ENCODE measurements at regions not wholly inside any gene's neighbourhood (a gene's known extent, or its start where the extent isn't known, plus 50 kb on each side); places are given as distances from the start of the nearest gene placed in this dataset.

- TF ChIP-seq POLR2A (IDR thresholded peaks at IDR 0.05; ENCODE audit: low read depth, low read length) (no peak), ZSCAN29 (IDR thresholded peaks at IDR 0.05) (no peak), CTCF (IDR thresholded peaks at IDR 0.05 in 2 of 3, conservative IDR thresholded peaks at IDR 0.05 in 1 of 3; ENCODE audit: control insufficient read depth in 2 of 3, extremely low read depth in 1 of 3, insufficient read depth in 1 of 3, low read depth in 3 of 3, low read length in 3 of 3) (no peak), USF2 (IDR thresholded peaks at IDR 0.05; ENCODE audit: borderline replicate concordance, low read depth, low read length) (no peak), TAF1 (IDR thresholded peaks at IDR 0.05; ENCODE audit: borderline replicate concordance, low read depth, low read length) (no peak), HDAC6 (IDR thresholded peaks at IDR 0.05; ENCODE audit: unreplicated experiment) (no peak), ELK1 (IDR thresholded peaks at IDR 0.05; ENCODE audit: low read depth, low read length) (no peak), MYC (IDR thresholded peaks at IDR 0.05; ENCODE audit: insufficient read depth, insufficient read length, insufficient replicate concordance, low read length, severe bottlenecking) (no peak), ZBTB40 (IDR thresholded peaks at IDR 0.05; ENCODE audit: borderline replicate concordance) (no peak), NR2C2 (IDR thresholded peaks at IDR 0.05; ENCODE audit: borderline replicate concordance, control insufficient read depth, insufficient read length, low read depth) (no peak), IKZF1 (conservative IDR thresholded peaks at IDR 0.05) (no peak), ESRRA (IDR thresholded peaks at IDR 0.05; ENCODE audit: low read length) (no peak), YBX1 (IDR thresholded peaks at IDR 0.05) (no peak)
Observed at GRCh38 chr5:8396756-8397155, 527.8 kb downstream of the MTRR start.

All from GM12878 (cell line).